ENCODE measurements at regions not wholly inside any gene's neighbourhood (a gene's known extent, or its start where the extent isn't known, plus 50 kb on each side); places are given as distances from the start of the nearest gene placed in this dataset.

- H3K4me3 ChIP-seq = no peak overlapping the region
- no peaks in the 10 kb centered on the region for H3K36me3 ChIP-seq
- H3K4me1 Mint-ChIP-seq = no peaks in the 10 kb centered on the region
- no peaks in the 10 kb centered on the region for H3K79me2 ChIP-seq (ENCODE audit: low read depth)
- no peaks in the 10 kb centered on the region for H3K9me3 Mint-ChIP-seq
- H3K4me2 ChIP-seq = no peak overlapping the region
- DNase-seq (ENCODE audit: low spot score) = no peak
- no peaks in the 10 kb centered on the region for H4K20me1 ChIP-seq (ENCODE audit: low read depth)
- no peak overlapping the region for H3K27ac ChIP-seq
- H3F3A ChIP-seq (ENCODE audit: low read depth) = no peaks in the 10 kb centered on the region
- no peak for TF ChIP-seq EZH2 (IDR thresholded peaks at IDR 0.05)
- TF ChIP-seq CTCF (IDR thresholded peaks at IDR 0.05) = no peak
- no peak for TF ChIP-seq EZH2phosphoT487 (IDR thresholded peaks at IDR 0.05)
- no peak overlapping the region for H3K4me3 Mint-ChIP-seq
- peaks cover 6% of the 10 kb centered on the region for H3K4me1 ChIP-seq
- H3K27me3 ChIP-seq = no peaks in the 10 kb centered on the region
- no peaks in the 10 kb centered on the region for H3K27me3 Mint-ChIP-seq (ENCODE audit: insufficient read depth, low read depth)
- no peak overlapping the region for H2AFZ ChIP-seq (replicated peaks)
- H3K27ac Mint-ChIP-seq = no peak overlapping the region
- H3K36me3 Mint-ChIP-seq = no peaks in the 10 kb centered on the region
- no peak overlapping the region for H3K9ac ChIP-seq
- no peaks in the 10 kb centered on the region for H3K9me3 ChIP-seq (ENCODE audit: low read depth)
Measured at GRCh38 chr12:87317302-87317701, 711.9 kb downstream of the C12orf50 start.

- H3K4me1 Mint-ChIP-seq = no peaks in the 10 kb centered on the region
- Histone ChIP-seq H2AFZ (replicated peaks) (no peak overlapping the region), H4K20me1 (ENCODE audit: low read depth) (no peaks in the 10 kb centered on the region), H3K9ac (no peak overlapping the region), H3K27ac (no peak overlapping the region), H3K9me3 (ENCODE audit: low read depth) (no peaks in the 10 kb centered on the region), H3K4me1 (no peaks in the 10 kb centered on the region), H3K4me2 (no peak overlapping the region), H3F3A (ENCODE audit: low read depth) (no peaks in the 10 kb centered on the region), H3K4me3 (no peak overlapping the region), H3K79me2 (ENCODE audit: low read depth) (no peaks in the 10 kb centered on the region), H3K27me3 (no peaks in the 10 kb centered on the region), H3K36me3 (no peaks in the 10 kb centered on the region)
- H3K4me3 Mint-ChIP-seq = no peak overlapping the region
- no peaks in the 10 kb centered on the region for H3K36me3 Mint-ChIP-seq
- no peak overlapping the region for H3K27ac Mint-ChIP-seq
- no peak for DNase-seq (ENCODE audit: low spot score)
- TF ChIP-seq EZH2phosphoT487 (IDR thresholded peaks at IDR 0.05) (no peak), CTCF (IDR thresholded peaks at IDR 0.05) (no peak), EZH2 (IDR thresholded peaks at IDR 0.05) (no peak)
- no peaks in the 10 kb centered on the region for H3K27me3 Mint-ChIP-seq (ENCODE audit: insufficient read depth, low read depth)
- no peaks in the 10 kb centered on the region for H3K9me3 Mint-ChIP-seq
Measured at GRCh38 chr12:87311206-87311605, 718.0 kb downstream of the C12orf50 start.

GRCh38 chr12:87310126-87310525, 719.1 kb downstream of the C12orf50 start:
- no peaks in the 10 kb centered on the region for H3K4me1 ChIP-seq
- no peak overlapping the region for H3K9ac ChIP-seq
- H3K9me3 ChIP-seq (ENCODE audit: low read depth) = no peaks in the 10 kb centered on the region
- Mint-ChIP-seq H3K9me3 (no peaks in the 10 kb centered on the region), H3K27me3 (ENCODE audit: insufficient read depth, low read depth) (no peaks in the 10 kb centered on the region), H3K4me1 (no peaks in the 10 kb centered on the region), H3K4me3 (no peak overlapping the region), H3K36me3 (no peaks in the 10 kb centered on the region), H3K27ac (no peak overlapping the region)
- no peaks in the 10 kb centered on the region for H3K79me2 ChIP-seq (ENCODE audit: low read depth)
- H2AFZ ChIP-seq (replicated peaks) = no peak overlapping the region
- H3F3A ChIP-seq (ENCODE audit: low read depth) = no peaks in the 10 kb centered on the region
- no peaks in the 10 kb centered on the region for H3K36me3 ChIP-seq
- no peaks in the 10 kb centered on the region for H3K27me3 ChIP-seq
- no peak overlapping the region for H3K4me3 ChIP-seq
- H3K27ac ChIP-seq = no peak overlapping the region
- DNase-seq (ENCODE audit: low spot score) = no peak
- no peaks in the 10 kb centered on the region for H4K20me1 ChIP-seq (ENCODE audit: low read depth)
- no peak overlapping the region for H3K4me2 ChIP-seq
- no peak for TF ChIP-seq EZH2 (IDR thresholded peaks at IDR 0.05)
- no peak for TF ChIP-seq CTCF (IDR thresholded peaks at IDR 0.05)
- TF ChIP-seq EZH2phosphoT487 (IDR thresholded peaks at IDR 0.05) = no peak

GRCh38 chr12:87305481-87305880, 723.7 kb downstream of the C12orf50 start:
- no peak overlapping the region for H3K27ac ChIP-seq
- H3K9me3 ChIP-seq (ENCODE audit: low read depth) = no peaks in the 10 kb centered on the region
- no peak overlapping the region for H3K27ac Mint-ChIP-seq
- no peaks in the 10 kb centered on the region for H3K79me2 ChIP-seq (ENCODE audit: low read depth)
- no peaks in the 10 kb centered on the region for H3K4me1 ChIP-seq
- H3K27me3 ChIP-seq = no peaks in the 10 kb centered on the region
- H3K4me1 Mint-ChIP-seq = no peaks in the 10 kb centered on the region
- H4K20me1 ChIP-seq (ENCODE audit: low read depth) = no peaks in the 10 kb centered on the region
- H3K36me3 Mint-ChIP-seq = no peaks in the 10 kb centered on the region
- H3K27me3 Mint-ChIP-seq (ENCODE audit: insufficient read depth, low read depth) = no peaks in the 10 kb centered on the region
- no peak overlapping the region for H3K9ac ChIP-seq
- H3K36me3 ChIP-seq = no peaks in the 10 kb centered on the region
- no peaks in the 10 kb centered on the region for H3K9me3 Mint-ChIP-seq
- TF ChIP-seq EZH2phosphoT487 (IDR thresholded peaks at IDR 0.05) = no peak
- TF ChIP-seq EZH2 (IDR thresholded peaks at IDR 0.05) = no peak
- no peak for TF ChIP-seq CTCF (IDR thresholded peaks at IDR 0.05)
- H3F3A ChIP-seq (ENCODE audit: low read depth) = no peaks in the 10 kb centered on the region
- DNase-seq (ENCODE audit: low spot score) = no peak
- no peak overlapping the region for H2AFZ ChIP-seq (replicated peaks)
- no peak overlapping the region for H3K4me2 ChIP-seq
- H3K4me3 ChIP-seq = no peak overlapping the region
- H3K4me3 Mint-ChIP-seq = no peak overlapping the region
